ENCODE measurements at regions not wholly inside any gene's neighbourhood (a gene's known extent, or its start where the extent isn't known, plus 50 kb on each side); places are given as distances from the start of the nearest gene placed in this dataset.
A peak's percentile ranks its signal among the peaks of the same experiment; 100 is the strongest.

- no peaks in the 10 kb centered on the region for H3K36me3 ChIP-seq (ENCODE audit: control insufficient read depth in 2 of 2, insufficient read depth in 2 of 2, low read length in 1 of 2)
- H3K4me3 ChIP-seq (ENCODE audit: low read length in 2 of 2), result no peak overlapping the region
- H3K27me3 ChIP-seq (ENCODE audit: control insufficient read depth in 2 of 2, insufficient read depth in 1 of 2, low read length in 1 of 2), result no peaks in the 10 kb centered on the region
- 97% methylated on average over 4 of the region's 4 CpGs for WGBS
- H3K9me3 ChIP-seq (ENCODE audit: control insufficient read depth in 2 of 2, insufficient read depth in 1 of 2, low read length in 1 of 2), result peaks cover 3 to 38% of the 10 kb centered on the region in 2 donors
- H3K27ac ChIP-seq (ENCODE audit: low read depth in 1 of 2, low read length in 1 of 2), result peak overlapping the region in 1 of 2 donors; percentile 43
- no peak for DNase-seq (ENCODE audit: low read depth in 6 of 9, low spot score in 9 of 9)
- peaks cover 22 to 67% of the 10 kb centered on the region in 2 donors for H3K4me1 ChIP-seq (ENCODE audit: control insufficient read depth in 2 of 2, insufficient read depth in 2 of 2, low read length in 2 of 2)
These were observed 167.6 kb upstream of the ID2 start for GRCh38 chr2:8514274-8514662.

GRCh38 chr2:8514796-8515758, 166.8 kb upstream of the ID2 start:
- Histone ChIP-seq H3K36me3 (ENCODE audit: control insufficient read depth in 2 of 2, insufficient read depth in 2 of 2, low read length in 1 of 2) (no peaks in the 10 kb centered on the region), H3K4me1 (ENCODE audit: control insufficient read depth in 2 of 2, insufficient read depth in 2 of 2, low read length in 2 of 2) (peaks cover 22 to 72% of the 10 kb centered on the region in 2 donors), H3K27me3 (ENCODE audit: control insufficient read depth in 2 of 2, insufficient read depth in 1 of 2, low read length in 1 of 2) (no peaks in the 10 kb centered on the region), H3K9me3 (ENCODE audit: control insufficient read depth in 2 of 2, insufficient read depth in 1 of 2, low read length in 1 of 2) (peaks cover 3 to 31% of the 10 kb centered on the region in 2 donors), H3K4me3 (ENCODE audit: low read length in 2 of 2) (no peak overlapping the region), H3K27ac (ENCODE audit: low read depth in 1 of 2, low read length in 1 of 2) (peak overlapping the region; percentile 44 to 77)
- peak in 8 of 9 donors; percentile 52 to 88 (median 72) for DNase-seq (ENCODE audit: low read depth in 6 of 9, low spot score in 9 of 9)
- 26% methylated on average over 14 of the region's 14 CpGs for WGBS

- WGBS, result 29% methylated on average over 5 of the region's 5 CpGs
- Histone ChIP-seq H3K27ac (ENCODE audit: low read depth in 1 of 2, low read length in 1 of 2) (peak overlapping the region; percentile 55 to 58), H3K36me3 (ENCODE audit: control insufficient read depth in 2 of 2, insufficient read depth in 2 of 2, low read length in 1 of 2) (no peaks in the 10 kb centered on the region), H3K4me1 (ENCODE audit: control insufficient read depth in 2 of 2, insufficient read depth in 2 of 2, low read length in 2 of 2) (peaks cover 22 to 77% of the 10 kb centered on the region in 2 donors), H3K4me3 (ENCODE audit: low read length in 2 of 2) (no peak overlapping the region), H3K27me3 (ENCODE audit: control insufficient read depth in 2 of 2, insufficient read depth in 1 of 2, low read length in 1 of 2) (no peaks in the 10 kb centered on the region), H3K9me3 (ENCODE audit: control insufficient read depth in 2 of 2, insufficient read depth in 1 of 2, low read length in 1 of 2) (peaks cover 3 to 23% of the 10 kb centered on the region in 2 donors)
- DNase-seq (ENCODE audit: low read depth in 6 of 9, low spot score in 9 of 9), result peak in 4 of 9 donors; percentile 47 to 72 (median 49)
These were observed 165.9 kb upstream of the ID2 start for GRCh38 chr2:8515864-8516533.

GRCh38 chr2:8517850-8518498, 163.9 kb upstream of the ID2 start:
- Histone ChIP-seq H3K27me3 (ENCODE audit: control insufficient read depth in 2 of 2, insufficient read depth in 1 of 2, low read length in 1 of 2) (no peaks in the 10 kb centered on the region), H3K27ac (ENCODE audit: low read depth in 1 of 2, low read length in 1 of 2) (no peak overlapping the region), H3K9me3 (ENCODE audit: control insufficient read depth in 2 of 2, insufficient read depth in 1 of 2, low read length in 1 of 2) (peaks cover 3 to 17% of the 10 kb centered on the region in 2 donors), H3K36me3 (ENCODE audit: control insufficient read depth in 2 of 2, insufficient read depth in 2 of 2, low read length in 1 of 2) (no peaks in the 10 kb centered on the region), H3K4me1 (ENCODE audit: control insufficient read depth in 2 of 2, insufficient read depth in 2 of 2, low read length in 2 of 2) (peaks cover 35 to 81% of the 10 kb centered on the region in 2 donors), H3K4me3 (ENCODE audit: low read length in 2 of 2) (no peak overlapping the region)
- 96% methylated on average over 16 of the region's 16 CpGs for WGBS
- no peak for DNase-seq (ENCODE audit: low read depth in 6 of 9, low spot score in 9 of 9)

- Histone ChIP-seq H3K4me1 (ENCODE audit: control insufficient read depth in 2 of 2, insufficient read depth in 2 of 2, low read length in 2 of 2) (peaks cover 38 to 90% of the 10 kb centered on the region in 2 donors), H3K9me3 (ENCODE audit: control insufficient read depth in 2 of 2, insufficient read depth in 1 of 2, low read length in 1 of 2) (peaks cover 0 to 5% of the 10 kb centered on the region in 2 donors), H3K27ac (ENCODE audit: low read depth in 1 of 2, low read length in 1 of 2) (no peak overlapping the region), H3K27me3 (ENCODE audit: control insufficient read depth in 2 of 2, insufficient read depth in 1 of 2, low read length in 1 of 2) (no peaks in the 10 kb centered on the region), H3K36me3 (ENCODE audit: control insufficient read depth in 2 of 2, insufficient read depth in 2 of 2, low read length in 1 of 2) (no peaks in the 10 kb centered on the region), H3K4me3 (ENCODE audit: low read length in 2 of 2) (no peak overlapping the region)
- DNase-seq (ENCODE audit: low read depth in 6 of 9, low spot score in 9 of 9), result no peak
- 86% methylated on average over 8 of the region's 8 CpGs for WGBS
These were observed 162.7 kb upstream of the ID2 start for GRCh38 chr2:8518979-8519668.

DNA sequence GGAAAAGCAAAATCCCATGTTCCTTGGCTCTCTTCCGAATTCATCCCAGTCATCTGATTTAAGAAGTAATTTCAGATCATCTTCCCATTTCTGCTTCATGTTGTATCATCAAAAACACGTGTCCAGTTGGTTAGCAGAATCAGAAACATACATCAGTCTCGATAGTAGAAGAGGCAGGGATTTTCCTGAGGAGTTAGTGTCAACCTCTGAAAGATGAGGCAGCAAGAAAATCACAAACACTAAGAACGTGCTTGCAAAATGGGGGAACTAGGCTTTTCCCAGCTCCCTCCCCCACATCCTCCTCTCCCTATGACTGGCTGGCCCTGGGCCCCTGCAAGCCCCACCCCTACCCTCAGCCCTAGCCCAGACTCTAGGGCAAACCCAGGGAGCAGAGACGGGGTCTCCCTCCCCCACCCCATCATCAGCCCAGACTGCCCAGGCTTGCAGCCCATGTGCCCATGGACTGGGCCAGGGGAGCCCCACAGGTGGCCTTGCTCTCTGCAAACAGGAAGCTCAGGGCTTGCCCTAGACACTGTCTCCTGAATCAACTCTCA, 161.0 kb upstream of the ID2 start:
- DNase-seq (ENCODE audit: low read depth in 6 of 9, low spot score in 9 of 9), result peak in 1 of 9 donors; percentile 46
- peak overlapping the region; percentile 19 to 33 for H3K27ac ChIP-seq (ENCODE audit: low read depth in 1 of 2, low read length in 1 of 2)
- H3K27me3 ChIP-seq (ENCODE audit: control insufficient read depth in 2 of 2, insufficient read depth in 1 of 2, low read length in 1 of 2), result no peaks in the 10 kb centered on the region
- H3K4me1 ChIP-seq (ENCODE audit: control insufficient read depth in 2 of 2, insufficient read depth in 2 of 2, low read length in 2 of 2), result peaks cover 26 to 84% of the 10 kb centered on the region in 2 donors
- H3K36me3 ChIP-seq (ENCODE audit: control insufficient read depth in 2 of 2, insufficient read depth in 2 of 2, low read length in 1 of 2), result no peaks in the 10 kb centered on the region
- H3K9me3 ChIP-seq (ENCODE audit: control insufficient read depth in 2 of 2, insufficient read depth in 1 of 2, low read length in 1 of 2), result peaks cover 0 to 6% of the 10 kb centered on the region in 2 donors
- H3K4me3 ChIP-seq (ENCODE audit: low read length in 2 of 2), result no peak overlapping the region
- 70% methylated on average over 5 of the region's 5 CpGs for WGBS

DNA sequence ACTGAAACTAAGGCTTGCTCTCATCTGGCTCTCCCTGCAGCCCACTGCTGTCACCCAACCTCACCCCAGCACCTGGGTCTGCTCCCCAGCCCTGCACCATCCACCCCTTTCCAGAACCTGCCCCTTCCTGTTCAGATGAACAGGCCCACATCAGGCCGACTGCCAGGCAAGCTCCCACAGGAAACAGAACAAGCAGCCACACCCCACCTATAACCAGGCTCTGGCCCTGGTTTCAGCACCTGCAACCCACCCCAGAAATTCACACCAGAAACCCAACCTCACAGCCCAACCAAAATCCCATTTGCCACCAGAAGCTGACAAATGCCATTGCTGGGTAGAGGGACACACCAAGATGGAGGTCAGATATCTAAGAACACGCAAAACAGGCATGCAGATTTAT, 159.2 kb upstream of the ID2 start:
- no peaks in the 10 kb centered on the region for H3K27me3 ChIP-seq (ENCODE audit: control insufficient read depth in 2 of 2, insufficient read depth in 1 of 2, low read length in 1 of 2)
- DNase-seq (ENCODE audit: low read depth in 6 of 9, low spot score in 9 of 9), result peak in 1 of 9 donors; percentile 63
- H3K4me1 ChIP-seq (ENCODE audit: control insufficient read depth in 2 of 2, insufficient read depth in 2 of 2, low read length in 2 of 2), result peaks cover 26 to 87% of the 10 kb centered on the region in 2 donors
- peak overlapping the region; percentile 6 to 28 for H3K27ac ChIP-seq (ENCODE audit: low read depth in 1 of 2, low read length in 1 of 2)
- 23% methylated on average over 2 of the region's 2 CpGs for WGBS
- no peaks in the 10 kb centered on the region for H3K36me3 ChIP-seq (ENCODE audit: control insufficient read depth in 2 of 2, insufficient read depth in 2 of 2, low read length in 1 of 2)
- no peak overlapping the region for H3K4me3 ChIP-seq (ENCODE audit: low read length in 2 of 2)
- peaks cover 0 to 6% of the 10 kb centered on the region in 2 donors for H3K9me3 ChIP-seq (ENCODE audit: control insufficient read depth in 2 of 2, insufficient read depth in 1 of 2, low read length in 1 of 2)

- Histone ChIP-seq H3K27ac (ENCODE audit: low read depth in 1 of 2, low read length in 1 of 2) (no peak overlapping the region), H3K4me3 (ENCODE audit: low read length in 2 of 2) (no peak overlapping the region), H3K36me3 (ENCODE audit: control insufficient read depth in 2 of 2, insufficient read depth in 2 of 2, low read length in 1 of 2) (no peaks in the 10 kb centered on the region), H3K9me3 (ENCODE audit: control insufficient read depth in 2 of 2, insufficient read depth in 1 of 2, low read length in 1 of 2) (peaks cover 0 to 6% of the 10 kb centered on the region in 2 donors), H3K4me1 (ENCODE audit: control insufficient read depth in 2 of 2, insufficient read depth in 2 of 2, low read length in 2 of 2) (peaks cover 27 to 72% of the 10 kb centered on the region in 2 donors), H3K27me3 (ENCODE audit: control insufficient read depth in 2 of 2, insufficient read depth in 1 of 2, low read length in 1 of 2) (no peaks in the 10 kb centered on the region)
- WGBS, result 98% methylated on average over 9 of the region's 9 CpGs
- DNase-seq (ENCODE audit: low read depth in 6 of 9, low spot score in 9 of 9), result no peak
These were observed 157.5 kb upstream of the ID2 start for GRCh38 chr2:8524388-8524787.
